ENCODE measurements at regions not wholly inside any gene's neighbourhood (a gene's known extent, or its start where the extent isn't known, plus 50 kb on each side); places are given as distances from the start of the nearest gene placed in this dataset.
"Not testable (repeated sequence)": the region's sequence is repeated elsewhere in the genome, so short reads cannot be mapped to it uniquely, and the experiment has no call there.

GRCh38 chr10:4247379-4247778, 462.4 kb upstream of the KLF6 start:
- Mint-ChIP-seq H3K4me1 (ENCODE audit: low read depth) (peaks cover 23% of the 10 kb centered on the region), H3K27ac (no peak overlapping the region), H3K36me3 (ENCODE audit: low read depth) (no peaks in the 10 kb centered on the region), H3K4me3 (no peak overlapping the region), H3K9me3 (no peaks in the 10 kb centered on the region), H3K27me3 (peaks cover 27% of the 10 kb centered on the region)
- intact Hi-C loops (cut with micrococcal nuclease) = no loop called here

DNA sequence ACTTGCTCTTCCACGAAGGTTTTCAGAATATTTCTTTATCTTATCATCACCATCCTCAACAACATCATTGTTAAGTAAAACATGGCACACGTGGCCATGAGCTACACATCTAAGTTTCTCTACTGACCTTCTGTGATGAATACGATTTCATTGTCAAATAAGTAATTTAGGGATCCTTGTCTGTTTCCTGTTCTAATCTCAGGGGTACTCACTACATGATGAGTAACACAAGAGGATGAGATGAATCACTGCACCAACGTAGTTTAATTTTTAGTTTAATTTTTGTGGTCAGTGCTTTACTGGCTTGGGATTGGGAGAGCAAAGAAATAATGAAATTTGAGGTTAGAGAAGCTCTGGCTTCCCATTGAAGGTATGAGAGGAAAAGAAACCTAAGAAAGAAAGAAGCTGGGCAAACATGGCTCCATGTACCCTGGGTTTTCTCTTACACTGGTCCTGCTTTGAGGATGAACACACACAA, 461.9 kb upstream of the KLF6 start:
- peaks cover 23% of the 10 kb centered on the region for H3K4me1 Mint-ChIP-seq (ENCODE audit: low read depth)
- H3K4me3 Mint-ChIP-seq = no peak overlapping the region
- no peaks in the 10 kb centered on the region for H3K36me3 Mint-ChIP-seq (ENCODE audit: low read depth)
- no peak overlapping the region for H3K27ac Mint-ChIP-seq
- intact Hi-C loops (cut with micrococcal nuclease) = no loop called here
- peaks cover 27% of the 10 kb centered on the region for H3K27me3 Mint-ChIP-seq
- H3K9me3 Mint-ChIP-seq = no peaks in the 10 kb centered on the region

DNA sequence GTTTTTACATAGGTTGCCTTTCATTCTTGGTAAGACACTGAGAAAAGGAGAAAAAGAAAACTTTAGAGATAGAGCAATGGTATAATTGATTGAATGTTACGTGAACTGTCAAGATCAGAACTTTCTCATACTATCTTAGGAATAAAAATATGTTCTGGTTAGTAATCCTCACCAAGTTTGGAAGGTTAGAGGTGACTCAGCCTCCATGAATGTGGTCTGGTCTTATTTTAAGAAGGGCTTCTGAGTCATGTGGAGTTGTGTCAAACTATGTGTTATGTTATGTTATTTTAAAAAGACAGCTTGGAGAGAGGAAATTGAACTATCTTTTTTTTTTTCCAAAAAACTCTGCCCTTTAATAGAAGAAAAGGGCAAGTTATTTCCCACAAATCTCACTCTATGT, 458.6 kb upstream of the KLF6 start:
- peaks cover 10% of the 10 kb centered on the region for H3K4me1 Mint-ChIP-seq (ENCODE audit: low read depth)
- intact Hi-C loops (cut with micrococcal nuclease) = no loop called here
- peaks cover 15% of the 10 kb centered on the region for H3K27me3 Mint-ChIP-seq

DNA sequence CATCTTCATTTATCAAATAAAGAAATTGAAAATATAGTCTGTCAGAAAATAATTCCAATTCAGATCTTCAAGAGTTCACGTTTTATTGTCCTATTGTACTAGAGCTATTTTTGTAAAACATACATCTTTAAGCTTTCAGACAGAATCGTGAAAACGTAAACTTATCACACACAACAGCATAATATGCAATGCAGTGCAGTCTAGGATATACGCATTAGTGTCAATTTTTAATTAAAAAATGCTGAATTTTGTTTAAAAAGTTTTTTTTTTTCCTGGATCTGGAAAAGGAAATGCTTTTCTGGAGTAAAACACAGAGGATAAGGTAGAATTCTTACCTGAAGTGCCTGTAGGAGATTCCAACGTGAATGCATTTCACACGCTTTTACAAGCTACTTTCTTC, 458.2 kb upstream of the KLF6 start:
- Mint-ChIP-seq H3K36me3 (ENCODE audit: low read depth) (no peaks in the 10 kb centered on the region), H3K9me3 (no peaks in the 10 kb centered on the region), H3K27me3 (peaks cover 13% of the 10 kb centered on the region), H3K4me3 (no peak overlapping the region), H3K4me1 (ENCODE audit: low read depth) (peaks cover 10% of the 10 kb centered on the region), H3K27ac (no peak overlapping the region)
- intact Hi-C loops (cut with micrococcal nuclease) = no loop called here

More for the DNA sequence above, 458.6 kb upstream of the KLF6 start:
- Mint-ChIP-seq H3K4me3 (no peak overlapping the region), H3K9me3 (no peaks in the 10 kb centered on the region), H3K27ac (no peak overlapping the region), H3K36me3 (ENCODE audit: low read depth) (no peaks in the 10 kb centered on the region)

GRCh38 chr10:4242561-4243035, 457.6 kb upstream of the KLF6 start:
- Mint-ChIP-seq H3K9me3 (peaks cover under 1% of the 10 kb centered on the region), H3K4me3 (no peak overlapping the region), H3K27me3 (peaks cover 11% of the 10 kb centered on the region), H3K36me3 (ENCODE audit: low read depth) (no peaks in the 10 kb centered on the region), H3K27ac (no peak overlapping the region), H3K4me1 (ENCODE audit: low read depth) (peaks cover 10% of the 10 kb centered on the region)
- intact Hi-C loops (cut with micrococcal nuclease) = no loop called here

- Mint-ChIP-seq H3K27me3 (peaks cover 4% of the 10 kb centered on the region), H3K9me3 (peaks cover 8% of the 10 kb centered on the region), H3K36me3 (ENCODE audit: low read depth) (no peaks in the 10 kb centered on the region), H3K27ac (no peak overlapping the region), H3K4me3 (no peak overlapping the region), H3K4me1 (ENCODE audit: low read depth) (peaks cover 6% of the 10 kb centered on the region)
- intact Hi-C loops (cut with micrococcal nuclease) = no loop called here
Observed at GRCh38 chr10:4241724-4242345, 456.8 kb upstream of the KLF6 start.

GRCh38 chr10:4240608-4241197, 455.7 kb upstream of the KLF6 start:
- Mint-ChIP-seq H3K4me3 (no peak overlapping the region), H3K27ac (no peak overlapping the region), H3K4me1 (ENCODE audit: low read depth) (no peaks in the 10 kb centered on the region), H3K36me3 (ENCODE audit: low read depth) (no peaks in the 10 kb centered on the region), H3K27me3 (peaks cover 2% of the 10 kb centered on the region), H3K9me3 (peaks cover 13% of the 10 kb centered on the region)
- intact Hi-C loops (cut with micrococcal nuclease) = no loop called here

- H3K36me3 Mint-ChIP-seq (ENCODE audit: low read depth) = no peaks in the 10 kb centered on the region
- intact Hi-C loops (cut with micrococcal nuclease) = no loop called here
- H3K27me3 Mint-ChIP-seq = no peaks in the 10 kb centered on the region
- no peak overlapping the region for H3K27ac Mint-ChIP-seq
- H3K9me3 Mint-ChIP-seq = peaks cover 13% of the 10 kb centered on the region
- H3K4me3 Mint-ChIP-seq = no peak overlapping the region
- H3K4me1 Mint-ChIP-seq (ENCODE audit: low read depth) = no peaks in the 10 kb centered on the region
Observed at GRCh38 chr10:4239186-4239585, 454.2 kb upstream of the KLF6 start.

DNA sequence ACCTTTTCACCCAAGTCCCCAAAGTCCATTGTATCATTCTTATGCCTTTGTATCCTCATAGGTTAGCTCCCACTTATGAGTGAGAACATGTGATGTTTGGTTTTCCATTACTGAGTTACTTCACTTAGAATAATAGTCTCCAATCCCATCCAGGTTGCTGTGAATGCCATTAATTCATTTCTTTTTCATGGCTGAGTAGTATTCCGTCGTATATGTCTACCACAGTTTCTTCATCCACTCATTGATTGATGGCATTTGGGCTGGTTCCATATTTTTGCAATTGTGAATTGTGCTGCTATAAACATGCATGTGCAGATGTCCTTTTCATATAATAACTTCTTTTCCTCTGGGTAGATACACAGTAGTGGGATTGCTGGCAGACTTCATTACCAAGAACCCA, 451.9 kb upstream of the KLF6 start:
- intact Hi-C loops (cut with micrococcal nuclease); H3K4me1 Mint-ChIP-seq (ENCODE audit: low read depth); H3K4me3 Mint-ChIP-seq; H3K27ac Mint-ChIP-seq; H3K36me3 Mint-ChIP-seq (ENCODE audit: low read depth); H3K27me3 Mint-ChIP-seq: not testable (repeated sequence)
- H3K9me3 Mint-ChIP-seq = peaks cover 13% of the 10 kb centered on the region

GRCh38 chr10:4234661-4235060, 449.7 kb upstream of the KLF6 start:
- Mint-ChIP-seq H3K9me3 (peaks cover 13% of the 10 kb centered on the region), H3K4me3 (no peak overlapping the region), H3K27ac (no peak overlapping the region), H3K27me3 (no peaks in the 10 kb centered on the region), H3K4me1 (ENCODE audit: low read depth) (no peaks in the 10 kb centered on the region), H3K36me3 (ENCODE audit: low read depth) (no peaks in the 10 kb centered on the region)
- intact Hi-C loops (cut with micrococcal nuclease) = no loop called here

- peaks cover 3% of the 10 kb centered on the region for H3K27me3 Mint-ChIP-seq
- peaks cover 1% of the 10 kb centered on the region for H3K9me3 Mint-ChIP-seq
- H3K36me3 Mint-ChIP-seq (ENCODE audit: low read depth) = no peaks in the 10 kb centered on the region
- no peaks in the 10 kb centered on the region for H3K4me1 Mint-ChIP-seq (ENCODE audit: low read depth)
- no peak overlapping the region for H3K4me3 Mint-ChIP-seq
- H3K27ac Mint-ChIP-seq = no peak overlapping the region
- intact Hi-C loops (cut with micrococcal nuclease) = no loop called here
Observed at GRCh38 chr10:4231439-4231838, 446.4 kb upstream of the KLF6 start.

DNA sequence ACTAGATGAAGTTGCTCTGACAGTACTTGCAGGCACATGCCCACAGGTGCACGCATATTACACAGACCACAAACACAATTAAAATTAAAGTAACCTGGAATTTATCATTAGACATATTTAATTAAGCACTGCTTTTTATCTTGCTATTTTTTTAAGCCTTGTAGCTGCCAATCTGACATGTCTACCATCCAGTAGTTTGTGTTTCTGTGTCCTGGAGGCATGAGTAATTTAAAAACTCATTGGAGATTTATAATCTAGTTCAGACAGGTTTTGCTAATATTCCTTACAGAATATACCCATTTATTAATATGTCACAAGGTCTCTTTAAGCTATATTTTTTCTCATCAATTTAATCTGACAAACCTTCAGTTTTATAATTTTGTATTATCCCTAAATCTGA, 445.0 kb upstream of the KLF6 start:
- no peaks in the 10 kb centered on the region for H3K36me3 Mint-ChIP-seq (ENCODE audit: low read depth)
- no peak overlapping the region for H3K27ac Mint-ChIP-seq
- no peak overlapping the region for H3K4me3 Mint-ChIP-seq
- no peaks in the 10 kb centered on the region for H3K4me1 Mint-ChIP-seq (ENCODE audit: low read depth)
- no peaks in the 10 kb centered on the region for H3K9me3 Mint-ChIP-seq
- intact Hi-C loops (cut with micrococcal nuclease) = no loop called here
- H3K27me3 Mint-ChIP-seq = peaks cover 3% of the 10 kb centered on the region

- Mint-ChIP-seq H3K27me3 (peaks cover 3% of the 10 kb centered on the region), H3K36me3 (ENCODE audit: low read depth) (no peaks in the 10 kb centered on the region), H3K9me3 (no peaks in the 10 kb centered on the region), H3K4me3 (no peak overlapping the region), H3K27ac (no peak overlapping the region), H3K4me1 (ENCODE audit: low read depth) (no peaks in the 10 kb centered on the region)
- intact Hi-C loops (cut with micrococcal nuclease) = no loop called here
Observed at GRCh38 chr10:4229106-4229505, 444.1 kb upstream of the KLF6 start.

DNA sequence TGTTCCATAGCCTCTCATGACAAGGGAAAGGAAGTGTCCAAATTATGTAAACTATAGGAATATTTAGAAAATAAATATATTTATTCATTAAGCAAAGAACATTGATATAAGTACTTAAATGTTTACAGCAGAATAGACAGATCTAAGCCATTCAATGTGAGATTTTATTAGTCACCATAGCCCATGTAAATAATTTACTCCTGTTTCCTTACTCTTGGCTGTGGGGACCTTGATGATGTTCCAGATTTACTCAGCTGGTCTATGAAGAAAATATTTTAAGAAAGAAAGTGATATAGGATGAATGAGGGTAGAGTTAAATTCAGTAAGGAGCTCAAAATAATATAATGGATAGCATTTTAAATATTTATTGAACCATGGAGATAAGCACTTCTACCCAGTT, 442.6 kb upstream of the KLF6 start:
- H3K27ac Mint-ChIP-seq = no peak overlapping the region
- intact Hi-C loops (cut with micrococcal nuclease) = no loop called here
- no peak overlapping the region for H3K4me3 Mint-ChIP-seq
- no peaks in the 10 kb centered on the region for H3K36me3 Mint-ChIP-seq (ENCODE audit: low read depth)
- no peaks in the 10 kb centered on the region for H3K4me1 Mint-ChIP-seq (ENCODE audit: low read depth)
- no peaks in the 10 kb centered on the region for H3K9me3 Mint-ChIP-seq
- peaks cover 3% of the 10 kb centered on the region for H3K27me3 Mint-ChIP-seq
